GM12891 (cell line): ENCODE measurements at regions not wholly inside any gene's neighbourhood (a gene's known extent, or its start where the extent isn't known, plus 50 kb on each side); places are given as distances from the start of the nearest gene placed in this dataset.

Source experiments
- PAX5 ChIP-seq: IDR thresholded peaks from 2 replicates; pipeline ENCODE4 v1.6.1; 2011; ENCODE audit warnings: low read length, moderate library complexity, mild to moderate bottlenecking; ENCODE audit not compliant: insufficient read depth, severe bottlenecking
- POLR2A ChIP-seq: IDR thresholded peaks from 2 replicates; pipeline ENCODE4 v1.6.1; 2011; ENCODE audit warnings: low read depth, low read length, control low read depth
- POLR2AphosphoS5 ChIP-seq: IDR thresholded peaks from 2 replicates; pipeline ENCODE4 v1.6.1; 2011; ENCODE audit warnings: low read depth, low read length, control low read depth
- SPI1 ChIP-seq: IDR thresholded peaks from 2 replicates; pipeline ENCODE4 v1.6.1; 2011; ENCODE audit warnings: low read depth, low read length, control low read depth
- TAF1 ChIP-seq: IDR thresholded peaks from 2 replicates; pipeline ENCODE4 v1.6.1; 2011; ENCODE audit warnings: low read depth, low read length, control low read depth

GRCh38 chr10:20673175-20673574, 223.9 kb downstream of the NEBL start:
- TF ChIP-seq POLR2A, result no peak
- TF ChIP-seq TAF1, result no peak
- no peak for TF ChIP-seq SPI1
- TF ChIP-seq POLR2AphosphoS5, result no peak
- TF ChIP-seq PAX5, result no peak
